IMR-90 (cell line): ENCODE measurements at regions not wholly inside any gene's neighbourhood (a gene's known extent, or its start where the extent isn't known, plus 50 kb on each side); places are given as distances from the start of the nearest gene placed in this dataset.

Experiments used
- ATAC-seq: fragments of 200-7000 bp; cut with Tn5 transposase; 2 replicates; pipeline ENCODE4 v1.9.1; 2020; ENCODE audit warnings: low read depth, mild to moderate bottlenecking, moderate library complexity
- BruUV-seq: library from RNA; stranded (reverse); fragments of 400-500 nt; replicated peaks from 2 replicates; lab custom pipeline; 2021; lab: Mats Ljungman, UMichigan
- CTCF ChIA-PET: fragments of 300-600 bp; formaldehyde crosslinking; extraction: SDS; loops from one replicate; lab custom pipeline; 2021; ENCODE audit warnings: antibody characterized with exemption; lab: Yijun Ruan, JAX
- POLR2A ChIA-PET: fragments of 300-600 bp; sonication (Branson Sonifier 250); formaldehyde crosslinking; loops from one replicate; lab custom pipeline; 2022; ENCODE audit warnings: antibody characterized with exemption; ENCODE audit not compliant: unreplicated experiment; lab: Charles Lee
- DNase-seq: peaks from one replicate; pipeline ENCODE4 v3.0.0; 2013
- H2AFZ ChIP-seq: replicated peaks from 2 replicates; pipeline ENCODE3; 2013; ENCODE audit warnings: low read length, mild to moderate bottlenecking; ENCODE audit not compliant: poor library complexity
- H2AK5ac ChIP-seq: 2 replicates; pipeline ENCODE4 v1.6.1; 2013; ENCODE audit warnings: low read depth, low read length, inconsistent platforms
- H2AK9ac ChIP-seq: replicated peaks from 2 replicates; pipeline ENCODE3; 2013; ENCODE audit warnings: mild to moderate bottlenecking, low read depth, low read length, moderate library complexity; ENCODE audit not compliant: poor library complexity
- H2BK120ac ChIP-seq: 2 replicates; pipeline ENCODE4 v1.6.1; 2013; ENCODE audit warnings: low read depth, low read length, inconsistent platforms
- H2BK15ac ChIP-seq: 3 replicates; pipeline ENCODE4 v1.6.1; 2013; ENCODE audit warnings: low read depth, low read length, inconsistent platforms
- H2BK20ac ChIP-seq: 2 replicates; pipeline ENCODE4 v1.6.1; 2013; ENCODE audit warnings: low read depth, mild to moderate bottlenecking, inconsistent platforms, low read length, moderate library complexity
- H2BK5ac ChIP-seq: 2 replicates; pipeline ENCODE4 v1.6.1; 2013; ENCODE audit warnings: mild to moderate bottlenecking, low read depth, low read length, inconsistent platforms; ENCODE audit not compliant: poor library complexity, severe bottlenecking
- H3K14ac ChIP-seq: replicated peaks from 2 replicates; pipeline ENCODE4 v1.6.1; 2013; ENCODE audit warnings: low read depth, low read length, inconsistent platforms
- H3K18ac ChIP-seq: 2 replicates; pipeline ENCODE4 v1.6.1; 2013; ENCODE audit warnings: low read depth, low read length, control low read depth
- H3K23ac ChIP-seq: 2 replicates; pipeline ENCODE4 v1.6.1; 2013; ENCODE audit warnings: low read depth, low read length, inconsistent platforms
- H3K27ac ChIP-seq: 2 replicates; pipeline ENCODE4 v1.5.1; 2013; ENCODE audit warnings: mild to moderate bottlenecking, control low read depth, low read length; ENCODE audit not compliant: insufficient read depth
- H3K27me3 ChIP-seq: 2 replicates; pipeline ENCODE4 v1.6.1; 2013; ENCODE audit warnings: low read length; ENCODE audit not compliant: control insufficient read depth, insufficient read depth
- H3K36me3 ChIP-seq: 2 replicates; pipeline ENCODE4 v1.6.1; 2013; ENCODE audit warnings: low read length, mixed read lengths; ENCODE audit not compliant: control insufficient read depth, insufficient read depth
- H3K4ac ChIP-seq: 2 replicates; pipeline ENCODE4 v1.6.1; 2013; ENCODE audit warnings: low read depth, low read length, inconsistent platforms
- H3K4me1 ChIP-seq: 2 replicates; pipeline ENCODE4 v1.6.1; 2013; ENCODE audit warnings: low read length, mixed read lengths; ENCODE audit not compliant: control insufficient read depth, insufficient read depth
- H3K4me2 ChIP-seq: 2 replicates; pipeline ENCODE4 v1.6.1; 2013; ENCODE audit warnings: low read depth, mild to moderate bottlenecking, control low read depth, low read length, moderate library complexity
- H3K4me3 ChIP-seq: 2 replicates; pipeline ENCODE4 v1.5.1; 2013; ENCODE audit warnings: low read depth, mild to moderate bottlenecking, control low read depth, low read length, moderate library complexity; ENCODE audit not compliant: insufficient read depth
- H3K56ac ChIP-seq: 2 replicates; pipeline ENCODE4 v1.6.1; 2013; ENCODE audit warnings: low read length, inconsistent platforms; ENCODE audit not compliant: insufficient read depth; ENCODE audit errors: extremely low read depth
- H3K79me1 ChIP-seq, 2 experiments: 2 replicates each; pipeline ENCODE4 v1.6.1; 2013; ENCODE audit warnings: low read length in 2 of 2, inconsistent platforms in 1 of 2, low read depth in 1 of 2
- H3K9ac ChIP-seq: 2 replicates; pipeline ENCODE4 v1.6.1; 2013; ENCODE audit warnings: low read depth, low read length, control low read depth
- H3K9me1 ChIP-seq: 2 replicates; pipeline ENCODE4 v1.6.1; 2013; ENCODE audit warnings: low read length, inconsistent platforms; ENCODE audit not compliant: insufficient read depth
- H3K9me3 ChIP-seq: 2 replicates; pipeline ENCODE4 v1.6.1; 2013; ENCODE audit warnings: low read length; ENCODE audit not compliant: control insufficient read depth, insufficient read depth
- H4K20me1 ChIP-seq: 2 replicates; pipeline ENCODE4 v1.6.1; 2013; ENCODE audit warnings: low read length, inconsistent platforms; ENCODE audit not compliant: insufficient read depth
- H4K5ac ChIP-seq: 2 replicates; pipeline ENCODE4 v1.6.1; 2013; ENCODE audit warnings: mild to moderate bottlenecking, low read depth, low read length, control low read depth
- H4K8ac ChIP-seq, 2 experiments: 2 replicates each; pipeline ENCODE4 v1.6.1; 2013; ENCODE audit warnings: low read depth in 2 of 2, low read length in 2 of 2, control low read depth in 1 of 2, inconsistent platforms in 1 of 2
- H4K91ac ChIP-seq: 2 replicates; pipeline ENCODE4 v1.6.1; 2013; ENCODE audit warnings: low read depth, low read length, inconsistent platforms; ENCODE audit not compliant: insufficient read depth
- CHD1 ChIP-seq: IDR thresholded peaks from 2 replicates; pipeline ENCODE4 v1.6.1; 2012; ENCODE audit warnings: low read depth, low read length, improper control_type of control experiment
- FOS ChIP-seq: fragments of 150-350 bp; IDR thresholded peaks from 2 replicates; pipeline ENCODE4 v1.6.1; 2016; ENCODE audit warnings: low read depth, low read length
- MAZ ChIP-seq: IDR thresholded peaks from 2 replicates; pipeline ENCODE4 v1.6.1; 2012; ENCODE audit warnings: low read depth, mild to moderate bottlenecking, low read length, improper control_type of control experiment, moderate library complexity, borderline replicate concordance
- WGBS, 2 experiments: methylation state at CpG; one replicate each; pipeline versions ENCODE4 v1.1.5 to v1.1.7; 2013; ENCODE audit warnings: missing lambda C conversion rate in 2 of 2; ENCODE audit not compliant: insufficient read length in 1 of 2; ENCODE audit errors: extremely low coverage in 2 of 2; 5-methylcytosine and 5-hydroxymethylcytosine counted together
- dilution Hi-C: fragments of 300-500 bp; cut with HindIII; formaldehyde crosslinking; loops from one replicate; pipeline ENCODE4 v1.14.3; 2018; ENCODE audit warnings: low sequenced_read_pairs; ENCODE audit not compliant: unreplicated experiment
- in situ Hi-C: fragments of 300-500 bp; cut with MboI; formaldehyde crosslinking; loops from 3 replicates; pipeline ENCODE4 v1.14.3; 2019; ENCODE audit warnings: low sequenced_read_pairs, inconsistent platforms, mixed read lengths
- intact Hi-C: fragments of 100-400 bp; cut with micrococcal nuclease; formaldehyde crosslinking; loops from 2 replicates; pipeline ENCODE4 v1.10.0; 2022
- TF ChIP-seq, protein P1 (sequence below): conservative IDR thresholded peaks from 2 replicates; pipeline ENCODE4 v1.5.1; 2012; ENCODE audit warnings: mild to moderate bottlenecking, low read depth, low read length, improper control_type of control experiment

DNA sequence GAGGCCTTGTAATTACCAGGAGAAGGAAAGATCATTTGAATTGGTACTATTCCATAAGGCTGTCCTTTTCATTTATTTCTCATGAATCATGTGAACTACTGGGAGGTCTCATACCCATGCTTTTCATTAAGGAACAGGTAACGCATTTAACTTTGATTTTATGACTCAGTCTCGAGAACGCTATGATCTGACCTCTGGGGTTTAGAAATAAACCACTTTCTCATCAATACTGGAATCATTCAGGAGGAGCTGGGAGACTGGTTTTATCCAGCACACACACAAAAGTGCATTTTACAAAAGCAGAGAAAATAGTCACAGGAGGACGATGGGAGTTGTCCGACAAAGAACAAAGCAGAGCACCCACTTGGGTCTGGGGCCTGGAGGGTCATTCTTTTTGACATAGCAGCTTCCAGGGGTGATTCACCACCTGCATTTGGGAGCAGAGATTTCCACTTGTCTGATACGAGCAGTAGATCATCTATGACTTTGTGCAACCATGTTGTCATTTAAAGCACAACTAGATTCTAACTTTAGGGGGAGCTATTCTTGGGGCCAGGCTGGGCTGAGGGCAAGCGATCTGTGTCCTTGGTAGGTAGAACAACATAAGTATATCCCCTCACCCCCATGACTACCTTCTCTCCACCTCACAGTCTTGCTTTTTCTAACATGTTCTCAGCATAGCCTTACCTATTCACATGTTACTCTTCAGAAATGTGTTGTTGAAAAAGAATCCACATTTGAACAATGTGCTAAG lies 95.9 kb upstream of the SCG2 start:
- H2BK120ac ChIP-seq, result peak overlapping the region; percentile 91
- H2AK5ac ChIP-seq, result peak overlapping the region; percentile 74
- no peaks in the 10 kb centered on the region for H4K20me1 ChIP-seq
- intact Hi-C loops, result loop anchor here (10.0 kb wide), 2 partner anchors 247 to 713 kb away; partner anchors contain the start of gene WDFY1
- H2AK9ac ChIP-seq, result no peak overlapping the region
- TF ChIP-seq MAZ (no peak), FOS (no peak), CHD1 (no peak)
- TF ChIP-seq, protein P1, sequence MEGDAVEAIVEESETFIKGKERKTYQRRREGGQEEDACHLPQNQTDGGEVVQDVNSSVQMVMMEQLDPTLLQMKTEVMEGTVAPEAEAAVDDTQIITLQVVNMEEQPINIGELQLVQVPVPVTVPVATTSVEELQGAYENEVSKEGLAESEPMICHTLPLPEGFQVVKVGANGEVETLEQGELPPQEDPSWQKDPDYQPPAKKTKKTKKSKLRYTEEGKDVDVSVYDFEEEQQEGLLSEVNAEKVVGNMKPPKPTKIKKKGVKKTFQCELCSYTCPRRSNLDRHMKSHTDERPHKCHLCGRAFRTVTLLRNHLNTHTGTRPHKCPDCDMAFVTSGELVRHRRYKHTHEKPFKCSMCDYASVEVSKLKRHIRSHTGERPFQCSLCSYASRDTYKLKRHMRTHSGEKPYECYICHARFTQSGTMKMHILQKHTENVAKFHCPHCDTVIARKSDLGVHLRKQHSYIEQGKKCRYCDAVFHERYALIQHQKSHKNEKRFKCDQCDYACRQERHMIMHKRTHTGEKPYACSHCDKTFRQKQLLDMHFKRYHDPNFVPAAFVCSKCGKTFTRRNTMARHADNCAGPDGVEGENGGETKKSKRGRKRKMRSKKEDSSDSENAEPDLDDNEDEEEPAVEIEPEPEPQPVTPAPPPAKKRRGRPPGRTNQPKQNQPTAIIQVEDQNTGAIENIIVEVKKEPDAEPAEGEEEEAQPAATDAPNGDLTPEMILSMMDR, result no peak
- peak overlapping the region; percentile 88 for H2BK20ac ChIP-seq
- no CpG with 5 or more reads among the region's 7 CpGs for WGBS, 2 experiments
- no peaks in the 10 kb centered on the region for H3K9me3 ChIP-seq
- no peaks in the 10 kb centered on the region for H3K79me1 ChIP-seq
- DNase-seq, result peak; percentile 41
- in situ Hi-C loops, result no loop called here
- no peak for ATAC-seq
- peak overlapping the region; percentile 77 for H2BK15ac ChIP-seq
- H2AFZ ChIP-seq, result no peak overlapping the region
- H3K4me3 ChIP-seq, result no peak overlapping the region
- peaks cover 7% of the 10 kb centered on the region for H3K4me1 ChIP-seq
- no peaks in the 10 kb centered on the region for H3K9me1 ChIP-seq
- dilution Hi-C loops, result no loop called here
- BruUV-seq, result no TSS peak
- no peak overlapping the region for H3K4me2 ChIP-seq
- peak overlapping the region; percentile 78; the same call in 1 of the 2 replicates for H4K5ac ChIP-seq
- H3K23ac ChIP-seq, result no peak overlapping the region
- H3K9ac ChIP-seq, result no peak overlapping the region
- no peak overlapping the region for H3K27ac ChIP-seq
- peak overlapping the region; percentile 12 for H3K14ac ChIP-seq
- ChIA-PET CTCF (no interaction called here), POLR2A (no interaction called here)
- peak overlapping the region; percentile 97; the same call in 1 of the 2 replicates for H3K18ac ChIP-seq
- no peaks in the 10 kb centered on the region for H3K27me3 ChIP-seq
- H3K36me3 ChIP-seq, result no peaks in the 10 kb centered on the region
- peak overlapping the region; percentile 60 for H4K91ac ChIP-seq
- H3K56ac ChIP-seq, result no peak overlapping the region; the same call in 1 of the 2 replicates
- H3K4ac ChIP-seq, result peak overlapping the region; percentile 55; the same call in 1 of the 2 replicates
- H4K8ac ChIP-seq, result peak overlapping the region; percentile 46 to 71
- peak overlapping the region; percentile 93 for H2BK5ac ChIP-seq
